Fibroblast of pulmonary artery (primary cell): ENCODE measurements at regions not wholly inside any gene's neighbourhood (a gene's known extent, or its start where the extent isn't known, plus 50 kb on each side); places are given as distances from the start of the nearest gene placed in this dataset.
"Not testable (repeated sequence)": the region's sequence is repeated elsewhere in the genome, so short reads cannot be mapped to it uniquely, and the experiment has no call there.

ENCODE experiments used
- DNase-seq: peaks from one replicate; pipeline ENCODE4 v3.0.0-alpha.2; 2010; ENCODE audit warnings: low read depth
- H3K4me3 ChIP-seq: replicated peaks from 2 replicates; pipeline ENCODE4 v1.5.1; 2011; ENCODE audit warnings: low read depth, mild to moderate bottlenecking, control low read depth, low read length, moderate library complexity
- CTCF ChIP-seq: IDR thresholded peaks from 2 replicates; pipeline ENCODE4 v1.5.1; 2011; ENCODE audit warnings: mild to moderate bottlenecking, control low read depth, low read length, inconsistent platforms; ENCODE audit errors: missing control alignments

DNA sequence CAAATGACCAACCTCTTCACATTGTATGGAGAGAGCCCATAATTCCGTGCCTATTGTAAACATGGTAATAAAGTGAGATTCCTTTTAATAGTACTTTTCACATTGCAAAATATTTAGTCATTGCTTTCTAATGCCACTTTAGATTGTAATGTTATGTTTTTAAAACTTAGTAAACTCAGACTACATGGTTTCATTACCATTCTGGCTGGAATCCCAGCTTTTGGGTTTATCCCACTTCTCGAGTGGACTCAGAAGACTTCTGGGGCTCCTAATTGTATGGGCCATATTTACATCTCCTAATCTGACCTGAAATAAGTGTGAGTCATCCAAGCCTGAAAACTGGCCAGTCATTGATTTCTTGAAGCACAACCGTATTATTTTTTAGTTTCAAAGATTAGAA lies 217.6 kb downstream of the CAAP1 start:
- no peak for DNase-seq
- no peak for TF ChIP-seq CTCF
- H3K4me3 ChIP-seq = no peak overlapping the region

GRCh38 chr9:26673261-26673660 lies 219.3 kb downstream of the CAAP1 start:
- H3K4me3 ChIP-seq = no peak overlapping the region
- no peak for TF ChIP-seq CTCF
- no peak for DNase-seq

- no peak overlapping the region for H3K4me3 ChIP-seq
- no peak for TF ChIP-seq CTCF
- DNase-seq = no peak
Measured at GRCh38 chr9:26669701-26670670, 222.6 kb downstream of the CAAP1 start.

- no peak for DNase-seq
- no peak for TF ChIP-seq CTCF
Measured at GRCh38 chr9:26667882-26668281, 224.7 kb downstream of the CAAP1 start.

DNA sequence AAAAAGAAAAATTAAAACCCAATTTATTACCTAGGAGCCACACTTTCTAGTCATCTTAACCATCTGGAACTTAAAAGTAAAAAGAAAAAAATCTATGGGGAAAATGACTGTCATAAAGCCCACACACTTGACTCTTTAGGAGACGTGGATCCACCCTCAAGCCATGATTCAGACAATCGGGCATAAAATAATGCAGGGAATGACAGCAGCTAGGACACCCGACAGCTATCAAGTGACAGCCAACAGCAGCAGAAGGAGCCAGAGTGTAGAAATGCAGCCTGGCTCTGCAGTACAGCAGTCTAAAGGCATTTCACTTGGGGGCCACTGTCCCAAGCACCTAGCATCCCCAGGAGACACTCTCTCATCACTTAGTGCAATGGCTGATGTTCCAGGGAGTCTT lies 226.9 kb downstream of the CAAP1 start:
- no peak for DNase-seq
- no peak overlapping the region for H3K4me3 ChIP-seq
- no peak for TF ChIP-seq CTCF

More at GRCh38 chr9:26667882-26668281, 224.7 kb downstream of the CAAP1 start:
- no peak overlapping the region for H3K4me3 ChIP-seq

DNA sequence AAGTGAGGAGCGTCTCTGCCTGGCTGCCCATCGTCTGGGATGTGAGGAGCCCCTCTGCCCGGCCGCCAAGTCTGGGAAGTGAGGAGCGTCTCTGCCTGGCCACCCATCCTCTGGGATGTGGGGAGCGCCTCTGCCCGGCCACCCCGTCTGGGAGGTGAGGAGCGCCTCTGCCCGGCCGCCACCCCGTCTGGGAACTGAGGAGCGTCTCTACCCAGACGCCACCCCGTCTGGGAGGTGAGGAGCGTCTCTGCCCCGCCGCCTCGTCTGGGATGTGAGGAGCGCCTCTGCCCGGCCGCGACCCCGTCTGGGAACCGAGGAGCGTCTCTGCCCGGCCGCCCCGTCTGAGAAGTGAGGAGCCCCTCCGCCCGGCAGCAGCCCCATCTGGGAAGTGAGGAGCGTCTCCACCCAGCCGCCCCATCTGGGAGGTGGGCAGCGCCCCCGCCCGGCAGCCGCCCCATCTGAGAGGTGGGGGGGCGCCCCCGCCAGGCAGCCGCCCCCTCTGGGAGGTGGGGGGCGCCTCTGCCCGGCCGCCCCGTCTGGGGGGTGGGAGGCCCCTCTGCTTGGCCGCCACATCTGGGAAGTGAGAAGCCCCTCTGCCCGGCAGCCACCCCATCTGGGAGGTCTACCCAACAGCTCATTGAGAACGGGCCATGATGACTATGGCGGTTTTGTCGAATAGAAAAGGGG lies 228.4 kb downstream of the CAAP1 start:
- not testable (repeated sequence) for H3K4me3 ChIP-seq, DNase-seq

GRCh38 chr9:26662476-26662875 lies 230.1 kb downstream of the CAAP1 start:
- no peak overlapping the region for H3K4me3 ChIP-seq
- no peak for DNase-seq
- no peak for TF ChIP-seq CTCF
